Keratinocyte (primary cell): ENCODE measurements at regions not wholly inside any gene's neighbourhood (a gene's known extent, or its start where the extent isn't known, plus 50 kb on each side); places are given as distances from the start of the nearest gene placed in this dataset.

Experiments used
- DNase-seq: peaks from one replicate; pipeline ENCODE4 v3.0.0-alpha.2; 2011; ENCODE audit warnings: low read depth, missing footprints, low spot score
- FAIRE-seq: peaks from 2 replicates; lab custom pipeline; 2011; peaks lifted over from hg19 to GRCh38; lab: Jason Lieb, UNC
- H2AFZ ChIP-seq: 2 replicates; pipeline ENCODE4 v1.6.0; 2012; ENCODE audit warnings: low read length, control low read depth, inconsistent platforms; ENCODE audit not compliant: control insufficient read depth
- H3K27ac ChIP-seq: 2 replicates; pipeline ENCODE4 v1.5.1; 2011; ENCODE audit warnings: low read length; ENCODE audit not compliant: control insufficient read depth, insufficient read depth
- H3K27me3 ChIP-seq: 3 replicates; pipeline ENCODE4 v1.6.0; 2011; ENCODE audit warnings: low read length; ENCODE audit not compliant: control insufficient read depth, insufficient read depth; ENCODE audit errors: extremely low read depth
- H3K36me3 ChIP-seq, 2 experiments: 2 replicates in 1 of 2; 3 replicates in 1 of 2; pipeline ENCODE4 v1.5.1; 2011; ENCODE audit warnings: low read length in 2 of 2, mild to moderate bottlenecking in 1 of 2; ENCODE audit not compliant: control insufficient read depth in 2 of 2, insufficient read depth in 2 of 2; ENCODE audit errors: extremely low read depth in 1 of 2
- H3K4me1 ChIP-seq: 3 replicates; pipeline ENCODE4 v1.5.1; 2011; ENCODE audit warnings: low read length; ENCODE audit not compliant: control insufficient read depth, insufficient read depth; ENCODE audit errors: extremely low read depth
- H3K4me2 ChIP-seq: 3 replicates; pipeline ENCODE4 v1.6.0; 2011; ENCODE audit warnings: low read depth, low read length; ENCODE audit not compliant: control insufficient read depth, insufficient read depth; ENCODE audit errors: extremely low read depth
- H3K4me3 ChIP-seq, 3 experiments: fragments of 200-600 bp in 1 of 3; sonication (generic) in 1 of 3; 2 replicates in 2 of 3; 3 replicates in 1 of 3; pipeline ENCODE4 v1.5.1; 2011 to 2016; ENCODE audit warnings: low read length in 3 of 3, mild to moderate bottlenecking in 3 of 3, control low read depth in 2 of 3, inconsistent platforms in 1 of 3, low read depth in 1 of 3, mixed read lengths in 1 of 3, mixed run types in 1 of 3, moderate library complexity in 1 of 3; ENCODE audit not compliant: control insufficient read depth in 2 of 3, insufficient read depth in 2 of 3; ENCODE audit errors: extremely low read depth in 1 of 3
- H3K79me2 ChIP-seq: 2 replicates; pipeline ENCODE4 v1.6.0; 2012; ENCODE audit warnings: low read length; ENCODE audit not compliant: control insufficient read depth, insufficient read depth
- H3K9ac ChIP-seq: 3 replicates; pipeline ENCODE4 v1.6.0; 2011; ENCODE audit warnings: low read length; ENCODE audit not compliant: control insufficient read depth, insufficient read depth; ENCODE audit errors: extremely low read depth
- H3K9me1 ChIP-seq: 3 replicates; pipeline ENCODE4 v1.6.0; 2011; ENCODE audit warnings: low read length; ENCODE audit not compliant: control insufficient read depth, insufficient read depth; ENCODE audit errors: extremely low read depth
- H3K9me3 ChIP-seq: 2 replicates; pipeline ENCODE4 v1.5.1; 2012; ENCODE audit warnings: low read depth, low read length; ENCODE audit not compliant: control insufficient read depth
- H4K20me1 ChIP-seq: 3 replicates; pipeline ENCODE4 v1.6.0; 2011; ENCODE audit warnings: low read length; ENCODE audit not compliant: control insufficient read depth, insufficient read depth; ENCODE audit errors: extremely low read depth
- CTCF ChIP-seq, 3 experiments: IDR thresholded peaks in 1 of 3; conservative IDR thresholded peaks in 1 of 3; optimal IDR thresholded peaks in 1 of 3; 2 replicates in 2 of 3; 3 replicates in 1 of 3; pipeline versions ENCODE3 to v1.5.1; 2011; ENCODE audit warnings: low read length in 3 of 3, mild to moderate bottlenecking in 3 of 3, moderate library complexity in 2 of 3, control low read depth in 1 of 3, inconsistent platforms in 1 of 3; ENCODE audit not compliant: insufficient read depth in 2 of 3; ENCODE audit errors: extremely low read depth in 1 of 3
- EZH2 ChIP-seq: IDR thresholded peaks from one replicate; pipeline ENCODE4 v1.6.1; 2012; ENCODE audit warnings: inconsistent platforms, mild to moderate bottlenecking, low read length, moderate library complexity
- dilution Hi-C: fragments of 300-500 bp; cut with MboI; formaldehyde crosslinking; loops from one replicate; pipeline ENCODE4 v1.7.0; 2020; ENCODE audit warnings: low sequenced_read_pairs; ENCODE audit not compliant: extremely low pct_ligation_motif_present

- dilution Hi-C loops, result no loop called here
- Histone ChIP-seq H3K27ac (no peak overlapping the region), H3K4me3 (no peak overlapping the region), H3K9me3 (no peaks in the 10 kb centered on the region), H3K4me2 (no peak overlapping the region), H3K9ac (no peak overlapping the region), H3K27me3 (no peaks in the 10 kb centered on the region), H2AFZ (no peak overlapping the region), H3K4me1 (no peaks in the 10 kb centered on the region), H4K20me1 (no peaks in the 10 kb centered on the region), H3K79me2 (no peaks in the 10 kb centered on the region), H3K9me1 (no peaks in the 10 kb centered on the region), H3K36me3 (no peaks in the 10 kb centered on the region)
- DNase-seq (no peak), FAIRE-seq (no peak)
- TF ChIP-seq CTCF (optimal IDR thresholded peaks at IDR 0.05 in 1 of 3, IDR thresholded peaks at IDR 0.05 in 1 of 3, conservative IDR thresholded peaks at IDR 0.05 in 1 of 3; ENCODE audit: extremely low read depth in 1 of 3, insufficient read depth in 2 of 3, low read length in 3 of 3) (no peak), EZH2 (no peak)
Measured at GRCh38 chr3:96201463-96201862, 612.9 kb upstream of the EPHA6 start.

- no peaks in the 10 kb centered on the region for H3K9me3 ChIP-seq
- no peak for DNase-seq
- H4K20me1 ChIP-seq, result no peaks in the 10 kb centered on the region
- H3K9ac ChIP-seq, result no peak overlapping the region
- no peaks in the 10 kb centered on the region for H3K27me3 ChIP-seq
- no peak for FAIRE-seq
- dilution Hi-C loops, result no loop called here
- no peak overlapping the region for H3K4me3 ChIP-seq
- no peaks in the 10 kb centered on the region for H3K9me1 ChIP-seq
- H2AFZ ChIP-seq, result no peak overlapping the region
- no peaks in the 10 kb centered on the region for H3K36me3 ChIP-seq
- no peak overlapping the region for H3K27ac ChIP-seq
- H3K4me1 ChIP-seq, result no peaks in the 10 kb centered on the region
- H3K79me2 ChIP-seq, result no peaks in the 10 kb centered on the region
- H3K4me2 ChIP-seq, result no peak overlapping the region
- TF ChIP-seq CTCF (optimal IDR thresholded peaks at IDR 0.05 in 1 of 3, IDR thresholded peaks at IDR 0.05 in 1 of 3, conservative IDR thresholded peaks at IDR 0.05 in 1 of 3; ENCODE audit: extremely low read depth in 1 of 3, insufficient read depth in 2 of 3, low read length in 3 of 3) (no peak), EZH2 (no peak)
Measured at GRCh38 chr3:96202181-96202580, 612.2 kb upstream of the EPHA6 start.
